ENCODE measurements at regions not wholly inside any gene's neighbourhood (a gene's known extent, or its start where the extent isn't known, plus 50 kb on each side); places are given as distances from the start of the nearest gene placed in this dataset.

- Mint-ChIP-seq H3K27ac (no peak overlapping the region), H3K4me3 (no peak overlapping the region), H3K36me3 (ENCODE audit: low read depth) (no peaks in the 10 kb centered on the region), H3K4me1 (ENCODE audit: low read depth) (no peaks in the 10 kb centered on the region), H3K9me3 (peaks cover 31% of the 10 kb centered on the region), H3K27me3 (no peaks in the 10 kb centered on the region)
- POLR2A ChIA-PET, result no interaction called here
- ATAC-seq, result no peak
- TF ChIP-seq CTCF (IDR thresholded peaks at IDR 0.05), result no peak
- no peak for DNase-seq
- intact Hi-C loops (cut with micrococcal nuclease), result no loop called here
- CTCF ChIA-PET, result no interaction called here
These were observed 628.8 kb downstream of the NR2F1-AS1 start for GRCh38 chr5:92952243-92952642.

- H3K4me3 Mint-ChIP-seq, result no peak overlapping the region
- ChIA-PET CTCF (no interaction called here), POLR2A (no interaction called here)
- no peaks in the 10 kb centered on the region for H3K4me1 Mint-ChIP-seq (ENCODE audit: low read depth)
- no peak for TF ChIP-seq CTCF (IDR thresholded peaks at IDR 0.05)
- H3K36me3 Mint-ChIP-seq (ENCODE audit: low read depth), result no peaks in the 10 kb centered on the region
- H3K9me3 Mint-ChIP-seq, result peaks cover 32% of the 10 kb centered on the region
- H3K27ac Mint-ChIP-seq, result no peak overlapping the region
- no peak for ATAC-seq
- no peak for DNase-seq
- intact Hi-C loops (cut with micrococcal nuclease), result no loop called here
- no peaks in the 10 kb centered on the region for H3K27me3 Mint-ChIP-seq
These were observed 629.3 kb downstream of the NR2F1-AS1 start for GRCh38 chr5:92951746-92952145.

GRCh38 chr5:92946546-92946945 lies 634.5 kb downstream of the NR2F1-AS1 start:
- H3K9me3 Mint-ChIP-seq, result peaks cover 21% of the 10 kb centered on the region
- H3K27me3 Mint-ChIP-seq, result no peaks in the 10 kb centered on the region
- intact Hi-C loops (cut with micrococcal nuclease), result no loop called here
- ATAC-seq (no peak), DNase-seq (no peak)
- no peaks in the 10 kb centered on the region for H3K4me1 Mint-ChIP-seq (ENCODE audit: low read depth)
- H3K27ac Mint-ChIP-seq, result no peak overlapping the region
- no peak for TF ChIP-seq CTCF (IDR thresholded peaks at IDR 0.05)
- H3K4me3 Mint-ChIP-seq, result no peak overlapping the region
- no peaks in the 10 kb centered on the region for H3K36me3 Mint-ChIP-seq (ENCODE audit: low read depth)
- ChIA-PET POLR2A (no interaction called here), CTCF (no interaction called here)

- Mint-ChIP-seq H3K4me1 (ENCODE audit: low read depth) (no peaks in the 10 kb centered on the region), H3K27ac (no peak overlapping the region), H3K9me3 (peaks cover 14% of the 10 kb centered on the region), H3K4me3 (no peak overlapping the region), H3K27me3 (no peaks in the 10 kb centered on the region), H3K36me3 (ENCODE audit: low read depth) (no peaks in the 10 kb centered on the region)
- CTCF ChIA-PET, result no interaction called here
- POLR2A ChIA-PET, result no interaction called here
- intact Hi-C loops (cut with micrococcal nuclease), result no loop called here
- DNase-seq, result no peak
- no peak for ATAC-seq
- TF ChIP-seq CTCF (IDR thresholded peaks at IDR 0.05), result no peak
These were observed 635.4 kb downstream of the NR2F1-AS1 start for GRCh38 chr5:92945605-92946097.

GRCh38 chr5:92944903-92945604 lies 636.0 kb downstream of the NR2F1-AS1 start:
- POLR2A ChIA-PET, result no interaction called here
- H3K36me3 Mint-ChIP-seq (ENCODE audit: low read depth), result no peaks in the 10 kb centered on the region
- intact Hi-C loops (cut with micrococcal nuclease), result no loop called here

More at GRCh38 chr5:92944903-92945604, 636.0 kb downstream of the NR2F1-AS1 start:
- Mint-ChIP-seq H3K27me3 (no peaks in the 10 kb centered on the region), H3K9me3 (peaks cover 11% of the 10 kb centered on the region), H3K4me3 (no peak overlapping the region), H3K4me1 (ENCODE audit: low read depth) (no peaks in the 10 kb centered on the region), H3K27ac (no peak overlapping the region)
- ATAC-seq (no peak), DNase-seq (no peak)
- CTCF ChIA-PET, result no interaction called here
- TF ChIP-seq CTCF (IDR thresholded peaks at IDR 0.05), result no peak

Data from activated CD8-positive, alpha-beta T cell treated with anti-CD3 and anti-CD28 coated beads for 36 hours (primary cell).